ENCODE measurements at regions not wholly inside any gene's neighbourhood (a gene's known extent, or its start where the extent isn't known, plus 50 kb on each side); places are given as distances from the start of the nearest gene placed in this dataset.

DNA sequence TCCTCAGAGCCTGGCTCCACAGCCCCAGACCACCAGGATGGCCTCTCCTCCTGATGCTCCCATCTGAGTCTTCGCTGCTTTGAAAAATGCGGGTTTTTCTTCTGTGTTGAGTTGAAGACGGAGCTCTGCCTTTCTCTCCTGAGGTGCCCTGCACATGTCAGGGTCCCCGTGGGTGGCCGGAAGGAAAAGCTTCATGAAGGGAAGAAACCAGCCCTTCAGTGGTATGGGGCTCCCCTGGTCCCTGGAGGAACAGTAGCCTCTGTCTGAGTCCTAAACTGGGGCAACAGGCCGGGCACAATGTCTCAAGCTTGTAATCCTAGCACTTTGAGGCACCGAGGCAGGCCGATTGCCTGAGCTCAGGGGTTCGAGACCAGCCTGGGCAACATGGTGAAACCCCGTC is 54.7 kb upstream of the CAB39 start:
- ATAC-seq (no peak), DNase-seq (ENCODE audit: low spot score in 2 of 2) (no peak)
- Mint-ChIP-seq H3K4me1 (peaks cover 85% of the 10 kb centered on the region), H3K36me3 (peaks cover 26% of the 10 kb centered on the region), H3K4me3 (peak overlapping the region; percentile 76), H3K27ac (peak overlapping the region; percentile 96), H3K9me3 (no peaks in the 10 kb centered on the region)

- H3K4me3 Mint-ChIP-seq = peak overlapping the region; percentile 76
- DNase-seq (ENCODE audit: low spot score in 2 of 2) (no peak), ATAC-seq (no peak)
- peaks cover 26% of the 10 kb centered on the region for H3K36me3 Mint-ChIP-seq
- no peaks in the 10 kb centered on the region for H3K9me3 Mint-ChIP-seq
- H3K4me1 Mint-ChIP-seq = peaks cover 91% of the 10 kb centered on the region
- peak overlapping the region; percentile 96 for H3K27ac Mint-ChIP-seq
Measured at GRCh38 chr2:230658577-230658876, 54.1 kb upstream of the CAB39 start.

DNA sequence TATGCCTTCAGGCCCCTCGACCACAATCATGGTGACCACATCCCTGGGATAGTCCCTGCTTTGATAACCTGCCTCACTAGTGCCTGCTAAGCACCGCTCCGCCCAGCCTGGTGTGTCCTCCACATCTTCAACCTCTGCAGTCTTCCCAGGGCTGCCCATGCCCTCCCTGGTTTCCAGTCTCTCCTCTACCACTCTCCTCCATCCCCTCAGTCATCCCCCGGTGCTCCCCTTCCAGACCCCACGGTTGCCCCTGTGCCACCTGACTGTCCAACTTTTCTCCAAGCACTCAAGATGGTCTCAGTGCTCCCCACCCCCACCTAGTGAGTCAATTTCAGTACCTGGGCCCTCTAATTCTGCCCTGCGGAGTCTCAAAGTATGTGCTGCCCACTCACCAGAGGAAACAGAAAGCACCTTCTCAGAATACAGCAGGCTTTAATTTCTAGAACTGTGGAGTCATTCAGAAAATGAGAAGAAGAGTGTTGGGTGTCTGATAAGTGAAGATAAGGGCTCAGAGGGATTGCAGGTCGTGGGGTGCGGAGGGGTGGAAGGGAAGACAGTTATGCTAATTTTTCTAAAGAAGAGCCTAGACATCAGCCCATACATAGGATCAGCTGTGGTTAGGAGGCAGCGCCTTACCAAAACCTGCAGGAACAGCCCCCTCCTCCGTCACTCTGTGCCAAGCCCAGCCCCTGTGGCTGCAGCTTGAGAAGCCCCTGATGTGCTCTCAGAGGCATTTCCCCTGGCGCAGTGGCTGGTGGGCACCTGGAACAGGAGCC is 53.6 kb upstream of the CAB39 start:
- Mint-ChIP-seq H3K36me3 (peaks cover 25% of the 10 kb centered on the region), H3K4me3 (peak overlapping the region; percentile 76)

DNA sequence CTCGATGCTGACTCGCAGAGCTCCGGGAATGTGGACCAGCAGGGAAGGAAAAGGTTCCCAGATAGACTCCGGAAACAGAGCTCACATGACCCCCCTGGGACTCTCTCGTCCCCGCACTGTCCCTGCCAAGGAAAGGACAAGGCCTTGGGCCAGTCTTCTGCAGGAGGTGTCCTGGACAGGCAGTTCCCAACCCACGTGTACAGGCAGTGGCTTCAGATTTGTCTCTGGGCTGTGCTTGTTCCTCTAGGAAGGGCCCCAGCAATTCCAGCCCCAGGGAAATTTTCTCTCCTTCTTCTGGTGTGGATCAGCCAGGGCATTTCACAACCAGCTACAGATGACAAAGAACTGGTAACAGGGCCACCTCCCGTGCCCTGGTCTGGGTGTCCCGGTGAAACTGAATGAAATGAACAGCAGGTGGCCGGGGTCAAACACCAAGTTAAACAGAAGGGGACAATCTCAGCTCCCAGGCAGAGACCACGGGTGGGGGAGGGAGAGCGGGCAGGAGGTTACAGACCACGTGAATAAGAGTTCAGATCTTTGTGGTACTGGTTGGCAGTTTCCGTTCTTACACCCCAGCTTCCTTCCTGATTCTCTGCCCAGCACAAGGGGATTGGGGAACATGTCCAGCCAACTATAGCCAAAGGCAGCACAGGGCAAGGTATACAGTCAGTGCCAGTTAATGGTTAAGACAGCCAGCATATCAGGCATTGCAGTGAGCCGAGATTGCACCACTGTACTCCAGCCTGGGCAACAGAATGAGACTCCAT is 52.2 kb upstream of the CAB39 start:
- no peak for ATAC-seq
- H3K27ac Mint-ChIP-seq = peak overlapping the region; percentile 96
- peak overlapping the region; percentile 76 for H3K4me3 Mint-ChIP-seq
- H3K36me3 Mint-ChIP-seq = peaks cover 20% of the 10 kb centered on the region
- peaks cover 99% of the 10 kb centered on the region for H3K4me1 Mint-ChIP-seq
- H3K9me3 Mint-ChIP-seq = no peaks in the 10 kb centered on the region
- DNase-seq (ENCODE audit: low spot score in 2 of 2) = peak in 1 of 2 donors; percentile 83

More for the DNA sequence above, 53.6 kb upstream of the CAB39 start:
- peaks cover 93% of the 10 kb centered on the region for H3K4me1 Mint-ChIP-seq
- ATAC-seq = peak; percentile 85
- no peaks in the 10 kb centered on the region for H3K9me3 Mint-ChIP-seq
- peak; percentile 49 to 88 for DNase-seq (ENCODE audit: low spot score in 2 of 2)
- H3K27ac Mint-ChIP-seq = peak overlapping the region; percentile 96

DNA sequence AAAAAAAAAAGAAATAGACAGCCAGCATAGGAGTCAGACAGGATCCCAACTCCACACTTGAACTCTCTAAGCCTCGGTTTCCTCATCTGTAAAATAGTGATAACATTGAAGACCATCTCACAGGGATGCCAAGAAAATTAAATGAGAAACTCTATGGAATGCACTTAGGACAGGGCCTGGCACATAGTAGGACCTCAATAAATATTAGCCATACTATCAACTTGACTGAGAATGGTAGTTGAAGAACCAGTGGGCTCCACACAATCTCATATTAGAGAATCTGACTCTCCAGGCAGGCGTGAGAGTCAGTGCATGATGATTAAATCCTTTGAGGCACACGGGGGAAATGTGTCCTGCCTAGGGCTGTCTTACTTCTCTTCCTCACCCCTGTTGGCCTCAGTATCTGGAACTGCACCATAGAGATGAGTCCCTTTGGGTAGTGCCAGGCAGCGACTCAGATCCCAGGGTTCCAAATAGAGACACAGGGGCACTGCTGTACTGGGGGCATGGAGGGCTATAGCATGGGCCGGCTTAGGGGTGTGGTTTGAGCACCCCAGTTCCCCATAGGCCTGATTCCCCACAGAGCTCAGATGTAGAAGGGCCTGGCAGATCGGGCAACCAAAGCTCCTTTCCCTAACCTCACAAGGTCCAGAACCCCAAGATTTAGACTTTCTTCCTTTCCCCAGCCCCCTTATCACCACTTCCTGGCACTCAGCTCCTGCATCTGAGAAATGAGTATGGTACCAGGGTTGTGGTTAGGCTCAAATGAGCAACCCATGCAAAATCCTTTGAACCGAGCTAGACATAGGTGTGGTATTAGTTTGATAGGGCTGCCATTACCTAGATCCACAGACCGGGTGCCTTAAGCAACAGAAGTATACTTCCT is 51.3 kb upstream of the CAB39 start:
- Mint-ChIP-seq H3K4me3 (peak overlapping the region; percentile 76), H3K4me1 (peaks cover 95% of the 10 kb centered on the region), H3K36me3 (peaks cover 20% of the 10 kb centered on the region), H3K27ac (peak overlapping the region; percentile 96), H3K9me3 (no peaks in the 10 kb centered on the region)
- DNase-seq (ENCODE audit: low spot score in 2 of 2) (peak in 1 of 2 donors; percentile 84), ATAC-seq (peak; percentile 74)

Measured in stimulated activated effector memory CD8-positive, alpha-beta T cell treated with anti-CD3 and anti-CD28 coated beads, Interleukin-12 subunit alpha, Interleukin-12 subunit beta, amount 100 ng/mL, for 72 hours (primary cell).